TTC549 (cell line): ENCODE measurements at regions not wholly inside any gene's neighbourhood (a gene's known extent, or its start where the extent isn't known, plus 50 kb on each side); places are given as distances from the start of the nearest gene placed in this dataset.
"Not testable (repeated sequence)": the region's sequence is repeated elsewhere in the genome, so short reads cannot be mapped to it uniquely, and the experiment has no call there.

Experiments
- FAIRE-seq: peaks from 2 replicates; lab custom pipeline; 2012; peaks lifted over from hg19 to GRCh38; lab: Jason Lieb, UNC

GRCh38 chr3:144544871-144545270 lies 573.2 kb downstream of the DIPK2A start:
- no peak for FAIRE-seq

- FAIRE-seq, result no peak
These were observed 574.9 kb downstream of the DIPK2A start for GRCh38 chr3:144546539-144546938.

- FAIRE-seq, result no peak
These were observed 576.7 kb downstream of the DIPK2A start for GRCh38 chr3:144548346-144548745.

- FAIRE-seq, result no peak
These were observed 577.5 kb downstream of the DIPK2A start for GRCh38 chr3:144549166-144549565.

- no peak for FAIRE-seq
These were observed 580.9 kb downstream of the DIPK2A start for GRCh38 chr3:144552346-144553057.

GRCh38 chr3:144553301-144553700 lies 581.7 kb downstream of the DIPK2A start:
- no peak for FAIRE-seq

GRCh38 chr3:144554889-144555288 lies 583.3 kb downstream of the DIPK2A start:
- FAIRE-seq, result no peak

GRCh38 chr3:144556392-144556791 lies 584.8 kb downstream of the DIPK2A start:
- no peak for FAIRE-seq

GRCh38 chr3:144557515-144557914 lies 585.9 kb downstream of the DIPK2A start:
- no peak for FAIRE-seq

GRCh38 chr3:144564011-144564410 lies 592.4 kb downstream of the DIPK2A start:
- FAIRE-seq, result no peak

GRCh38 chr3:144566320-144566719 lies 594.7 kb downstream of the DIPK2A start:
- no peak for FAIRE-seq

GRCh38 chr3:144569651-144570050 lies 598.0 kb downstream of the DIPK2A start:
- FAIRE-seq, result no peak

- no peak for FAIRE-seq
These were observed 612.2 kb downstream of the DIPK2A start for GRCh38 chr3:144583871-144584270.

GRCh38 chr3:144585408-144585807 lies 613.8 kb downstream of the DIPK2A start:
- FAIRE-seq, result no peak

GRCh38 chr3:144585953-144586352 lies 614.3 kb downstream of the DIPK2A start:
- no peak for FAIRE-seq

GRCh38 chr3:144586382-144586781 lies 614.8 kb downstream of the DIPK2A start:
- FAIRE-seq, result no peak

- FAIRE-seq, result no peak
These were observed 619.2 kb downstream of the DIPK2A start for GRCh38 chr3:144590854-144591253.

- FAIRE-seq, result no peak
These were observed 622.3 kb downstream of the DIPK2A start for GRCh38 chr3:144593881-144594280.

GRCh38 chr3:144620236-144620635 lies 648.6 kb downstream of the DIPK2A start:
- not testable (repeated sequence) for FAIRE-seq

GRCh38 chr3:144622845-144623244 lies 651.2 kb downstream of the DIPK2A start:
- FAIRE-seq, result no peak

GRCh38 chr3:144624656-144625055 lies 653.0 kb downstream of the DIPK2A start:
- FAIRE-seq, result no peak

- FAIRE-seq, result no peak
These were observed 655.2 kb downstream of the DIPK2A start for GRCh38 chr3:144626835-144627234.

GRCh38 chr3:144629381-144629780 lies 657.8 kb downstream of the DIPK2A start:
- no peak for FAIRE-seq

- FAIRE-seq, result no peak
These were observed 665.2 kb downstream of the DIPK2A start for GRCh38 chr3:144636833-144637232.

GRCh38 chr3:144638009-144638408 lies 666.4 kb downstream of the DIPK2A start:
- FAIRE-seq, result no peak
